ENCODE measurements at regions not wholly inside any gene's neighbourhood (a gene's known extent, or its start where the extent isn't known, plus 50 kb on each side); places are given as distances from the start of the nearest gene placed in this dataset.
"Not testable (repeated sequence)": the region's sequence is repeated elsewhere in the genome, so short reads cannot be mapped to it uniquely, and the experiment has no call there.

GRCh38 chr5:67837225-67837624, 378.3 kb upstream of the PIK3R1 start:
- TF ChIP-seq EP300, CTCF (IDR thresholded peaks at IDR 0.05): not testable (repeated sequence)

Data from tibial nerve (tissue), 4 donors.